HG03108 (cell line): ENCODE measurements at regions not wholly inside any gene's neighbourhood (a gene's known extent, or its start where the extent isn't known, plus 50 kb on each side); places are given as distances from the start of the nearest gene placed in this dataset.

Experiments
- ATAC-seq: cut with Tn5 transposase; IDR thresholded peaks from one replicate; pipeline ENCODE4 v1.9.1; 2021; ENCODE audit warnings: moderate library complexity; ENCODE audit not compliant: unreplicated experiment

GRCh38 chr5:12795333-12795663 lies 891.1 kb upstream of the CTNND2 start:
- ATAC-seq, result no peak

- no peak for ATAC-seq
Observed at GRCh38 chr5:12794476-12795332, 890.5 kb upstream of the CTNND2 start.

GRCh38 chr5:12793373-12793772 lies 889.1 kb upstream of the CTNND2 start:
- no peak for ATAC-seq

DNA sequence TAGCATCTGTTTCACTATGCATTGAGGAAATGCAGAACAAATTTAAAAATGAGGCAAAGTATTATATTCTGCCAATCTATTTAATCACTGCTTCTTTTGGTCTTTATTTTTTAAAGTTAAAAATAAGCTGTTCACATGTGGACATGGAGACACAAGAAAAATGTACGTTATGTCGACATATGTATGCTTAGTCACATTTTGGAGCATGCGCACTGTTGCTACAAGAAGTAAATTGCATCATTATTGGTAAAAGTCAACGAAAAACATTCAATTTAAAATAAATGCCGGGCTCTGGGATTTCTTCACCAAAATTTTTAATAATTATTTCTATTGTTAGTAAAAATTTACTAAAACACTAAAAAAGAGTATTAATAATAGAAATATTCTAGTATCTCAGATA lies 876.3 kb upstream of the CTNND2 start:
- no peak for ATAC-seq

GRCh38 chr5:12777342-12777741 lies 873.1 kb upstream of the CTNND2 start:
- no peak for ATAC-seq

DNA sequence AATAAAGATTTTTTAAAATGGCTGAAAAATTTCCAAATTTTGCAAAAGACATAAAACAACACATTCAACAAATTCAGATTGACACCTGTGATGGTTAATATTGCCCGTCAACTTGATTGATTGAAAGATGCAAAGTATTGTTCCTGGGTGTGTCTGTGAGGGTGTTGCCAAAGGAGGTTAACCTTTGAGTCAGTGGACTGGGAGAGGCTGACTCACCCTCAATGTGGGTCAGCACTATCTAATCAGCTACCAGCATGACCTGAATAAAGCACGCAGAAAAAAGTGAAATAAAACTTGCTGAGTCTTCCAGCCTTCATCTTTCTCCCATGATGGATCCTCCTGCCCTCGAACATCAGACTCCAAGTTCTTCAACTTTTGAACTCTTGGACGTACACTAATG lies 868.0 kb upstream of the CTNND2 start:
- ATAC-seq, result no peak

GRCh38 chr5:12759377-12759776 lies 855.1 kb upstream of the CTNND2 start:
- no peak for ATAC-seq

GRCh38 chr5:12757035-12757434 lies 852.8 kb upstream of the CTNND2 start:
- no peak for ATAC-seq

DNA sequence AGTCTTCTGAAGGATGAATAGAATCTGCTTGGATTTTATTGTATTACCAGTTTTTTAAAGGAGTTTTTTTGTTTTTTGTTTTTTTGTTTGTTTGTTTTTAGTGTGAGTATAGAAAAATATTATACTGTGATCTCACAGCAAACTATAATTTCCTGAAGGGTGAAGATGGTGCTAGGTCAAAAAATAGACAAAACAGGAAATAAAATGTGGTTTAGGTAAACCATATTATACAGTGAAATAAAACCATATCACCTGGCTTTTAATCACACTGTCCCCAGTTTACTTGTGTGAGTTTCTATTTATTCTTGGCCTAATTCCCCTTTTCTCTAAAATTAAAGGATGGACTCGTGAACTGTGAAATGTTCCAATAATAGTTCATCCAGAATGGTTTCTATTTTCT lies 841.3 kb upstream of the CTNND2 start:
- ATAC-seq, result no peak

GRCh38 chr5:12743582-12743981 lies 839.3 kb upstream of the CTNND2 start:
- ATAC-seq, result no peak

- ATAC-seq, result no peak
Observed at GRCh38 chr5:12730354-12730753, 826.1 kb upstream of the CTNND2 start.

DNA sequence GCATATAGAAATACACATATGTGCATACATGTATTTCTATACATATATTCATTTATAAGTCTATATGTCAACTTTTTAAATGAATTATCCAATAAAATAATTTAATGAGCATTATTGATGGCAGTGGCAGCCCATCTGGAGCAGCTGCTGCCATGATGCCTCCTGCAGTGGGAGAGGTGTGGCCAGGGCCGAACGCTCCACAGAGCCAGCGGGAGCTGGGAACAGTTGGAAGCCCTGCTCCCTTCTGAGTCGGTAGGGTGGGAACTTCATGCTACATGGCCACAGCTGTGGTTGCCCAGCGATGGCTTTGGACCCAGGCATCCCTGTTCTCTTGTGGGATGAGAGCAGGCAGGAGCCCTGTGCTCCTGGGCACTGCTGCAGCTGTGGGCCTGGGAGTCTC lies 812.4 kb upstream of the CTNND2 start:
- no peak for ATAC-seq

GRCh38 chr5:12707560-12707959 lies 803.3 kb upstream of the CTNND2 start:
- no peak for ATAC-seq

- no peak for ATAC-seq
Observed at GRCh38 chr5:12704955-12705354, 800.7 kb upstream of the CTNND2 start.

GRCh38 chr5:12703254-12703653 lies 799.0 kb upstream of the CTNND2 start:
- no peak for ATAC-seq

DNA sequence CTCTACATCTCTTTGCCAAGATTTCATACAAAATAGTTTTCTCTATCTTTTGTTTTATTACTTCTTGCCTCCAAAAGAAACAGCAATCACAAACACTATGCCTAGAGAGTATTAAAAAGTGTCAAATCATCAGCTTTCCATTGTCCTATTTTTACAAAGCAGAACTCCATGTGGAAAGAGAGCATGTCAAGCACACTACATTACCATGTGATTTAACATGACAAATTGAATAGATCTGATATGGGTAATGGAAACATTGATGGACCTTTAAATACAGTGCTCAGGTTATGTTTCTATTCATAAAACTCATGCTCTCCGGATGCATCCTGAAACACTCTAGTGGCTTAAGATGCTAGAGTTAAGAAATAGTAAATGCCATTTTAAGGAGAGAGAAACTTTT lies 791.4 kb upstream of the CTNND2 start:
- no peak for ATAC-seq

GRCh38 chr5:12691330-12691729 lies 787.1 kb upstream of the CTNND2 start:
- no peak for ATAC-seq

GRCh38 chr5:12690361-12690760 lies 786.1 kb upstream of the CTNND2 start:
- ATAC-seq, result no peak

DNA sequence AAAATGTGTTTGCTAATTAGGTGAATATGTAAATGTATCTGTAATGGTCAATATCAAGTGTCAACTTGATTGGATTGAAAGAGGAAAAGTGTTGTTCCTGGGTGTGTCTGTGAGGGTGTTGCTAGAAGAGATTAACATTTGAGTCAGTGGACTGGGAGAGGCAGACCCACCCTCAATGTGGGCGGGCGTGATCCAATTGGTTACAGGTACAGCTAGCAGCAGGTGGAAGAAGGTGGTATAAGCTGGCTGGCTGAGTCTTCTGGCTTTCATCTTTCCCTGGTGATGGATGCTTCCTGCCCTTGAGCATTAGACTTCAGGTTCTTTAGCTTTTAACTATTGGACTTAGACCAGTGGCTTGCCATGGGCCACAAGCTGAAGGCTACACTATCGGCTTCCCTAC lies 779.0 kb upstream of the CTNND2 start:
- ATAC-seq, result no peak

DNA sequence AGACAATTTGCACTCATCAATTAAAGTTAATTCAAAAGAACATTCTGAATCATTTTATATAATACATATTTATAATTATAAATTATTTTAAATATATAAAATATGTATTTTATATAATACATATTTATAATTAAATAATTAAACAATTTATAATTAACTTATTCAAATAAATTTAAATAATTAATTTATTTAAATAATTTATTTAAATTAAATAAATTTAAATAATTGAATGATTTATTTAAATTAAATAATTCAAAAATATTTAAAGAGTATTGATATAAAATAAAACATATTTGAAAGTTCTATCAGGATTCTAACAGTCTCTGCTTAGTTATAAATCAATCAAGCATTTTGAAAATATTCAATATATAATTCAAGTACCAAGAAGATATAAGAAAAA lies 775.5 kb upstream of the CTNND2 start:
- no peak for ATAC-seq

- ATAC-seq, result no peak
Observed at GRCh38 chr5:12675959-12676358, 771.7 kb upstream of the CTNND2 start.

GRCh38 chr5:12672141-12672540 lies 767.9 kb upstream of the CTNND2 start:
- ATAC-seq, result no peak

DNA sequence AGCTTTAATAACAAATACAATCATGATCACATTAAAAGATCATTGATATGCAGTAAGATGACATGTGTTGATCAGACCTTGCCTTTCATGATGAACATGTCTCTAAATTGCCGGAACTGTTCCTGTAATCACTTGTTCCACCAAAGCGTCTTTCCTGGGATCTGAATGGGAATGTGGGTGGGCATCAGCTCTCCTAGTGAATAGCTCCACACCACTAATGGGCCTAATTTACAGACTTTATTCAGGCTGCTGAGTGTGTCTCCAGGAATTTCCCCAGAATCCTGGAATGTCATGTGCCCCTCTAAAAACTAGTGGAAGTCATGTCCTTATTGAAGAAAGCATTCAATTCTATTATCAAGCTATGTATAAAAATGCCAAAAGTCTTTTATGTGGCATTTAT lies 765.1 kb upstream of the CTNND2 start:
- no peak for ATAC-seq
